ENCODE measurements at regions not wholly inside any gene's neighbourhood (a gene's known extent, or its start where the extent isn't known, plus 50 kb on each side); places are given as distances from the start of the nearest gene placed in this dataset.

GRCh38 chr4:126827669-126828068, 805.1 kb upstream of the INTU start:
- Histone ChIP-seq H2AFZ (ENCODE audit: insufficient read depth, low read depth, low read length, poor library complexity, severe bottlenecking) (no peak overlapping the region), H3K27ac (ENCODE audit: low read length in 2 of 2) (no peak overlapping the region), H3K4me3 (ENCODE audit: control extremely low read depth in 1 of 5, extremely low read depth in 1 of 5, insufficient read depth in 1 of 5, low read depth in 2 of 5, low read length in 4 of 5) (no peak overlapping the region), H3K27me3 (replicated peaks in 1 of 4; ENCODE audit: control extremely low read depth in 1 of 4, control insufficient read depth in 3 of 4, insufficient read depth in 4 of 4, low read length in 3 of 4) (no peaks in the 10 kb centered on the region), H3K4me2 (replicated peaks; ENCODE audit: low read depth, low read length, poor library complexity, severe bottlenecking) (no peak overlapping the region), H3K9me3 (ENCODE audit: control extremely low read depth in 1 of 3, control insufficient read depth in 2 of 3, insufficient read depth in 1 of 3, low read length in 2 of 3) (peaks cover 0 to 20% (median 0%) of the 10 kb centered on the region in 3 donors), H3K36me3 (replicated peaks in 1 of 2; ENCODE audit: control extremely low read depth in 1 of 2, control insufficient read depth in 1 of 2, extremely low read depth in 1 of 2, insufficient read depth in 2 of 2, low read length in 1 of 2) (no peaks in the 10 kb centered on the region), H3K79me2 (ENCODE audit: control insufficient read depth, insufficient read depth, low read length) (no peaks in the 10 kb centered on the region), H3K9ac (ENCODE audit: low read length) (no peak overlapping the region), H4K20me1 (ENCODE audit: control insufficient read depth, insufficient read depth, low read length, poor library complexity, severe bottlenecking) (no peaks in the 10 kb centered on the region), H3K4me1 (ENCODE audit: control insufficient read depth in 2 of 2, insufficient read depth in 2 of 2, low read length in 2 of 2) (no peaks in the 10 kb centered on the region)
- WGBS (ENCODE audit: insufficient coverage) = no CpG with 5 or more reads among the region's 2 CpGs
- no peak for DNase-seq
- Mint-ChIP-seq H3K27me3 (no peaks in the 10 kb centered on the region), H3K4me1 (no peaks in the 10 kb centered on the region), H3K27ac (no peak overlapping the region), H3K9me3 (ENCODE audit: insufficient read depth) (peaks cover under 1% of the 10 kb centered on the region), H3K4me3 (no peak overlapping the region)
- intact Hi-C loops (cut with micrococcal nuclease) = no loop called here
- TF ChIP-seq CTCF (IDR thresholded peaks at IDR 0.05) = no peak
- TF ChIP-seq EZH2 (IDR thresholded peaks at IDR 0.05; ENCODE audit: borderline replicate concordance, insufficient read depth, low read depth, low read length, poor library complexity, severe bottlenecking) = no peak
- ChIA-PET POLR2A (no interaction called here), CTCF (no interaction called here)
- ATAC-seq (ENCODE audit: low read depth) = no peak

GRCh38 chr4:126834854-126835253, 797.9 kb upstream of the INTU start:
- H3K36me3 ChIP-seq (replicated peaks in 1 of 2; ENCODE audit: control extremely low read depth in 1 of 2, control insufficient read depth in 1 of 2, extremely low read depth in 1 of 2, insufficient read depth in 2 of 2, low read length in 1 of 2) = no peaks in the 10 kb centered on the region
- no peaks in the 10 kb centered on the region for H3K27me3 ChIP-seq (replicated peaks in 1 of 4; ENCODE audit: control extremely low read depth in 1 of 4, control insufficient read depth in 3 of 4, insufficient read depth in 4 of 4, low read length in 3 of 4)
- H3K4me3 ChIP-seq (ENCODE audit: control extremely low read depth in 1 of 5, extremely low read depth in 1 of 5, insufficient read depth in 1 of 5, low read depth in 2 of 5, low read length in 4 of 5) = no peak overlapping the region
- no peak for DNase-seq
- H3K4me1 Mint-ChIP-seq = no peaks in the 10 kb centered on the region
- peaks cover 0 to 17% (median 0%) of the 10 kb centered on the region in 3 donors for H3K9me3 ChIP-seq (ENCODE audit: control extremely low read depth in 1 of 3, control insufficient read depth in 2 of 3, insufficient read depth in 1 of 3, low read length in 2 of 3)
- no peak overlapping the region for H3K27ac ChIP-seq (ENCODE audit: low read length in 2 of 2)
- no peaks in the 10 kb centered on the region for H4K20me1 ChIP-seq (ENCODE audit: control insufficient read depth, insufficient read depth, low read length, poor library complexity, severe bottlenecking)
- H3K79me2 ChIP-seq (ENCODE audit: control insufficient read depth, insufficient read depth, low read length) = no peaks in the 10 kb centered on the region
- H3K4me2 ChIP-seq (replicated peaks; ENCODE audit: low read depth, low read length, poor library complexity, severe bottlenecking) = no peak overlapping the region
- no peak overlapping the region for H3K9ac ChIP-seq (ENCODE audit: low read length)
- H3K4me1 ChIP-seq (ENCODE audit: control insufficient read depth in 2 of 2, insufficient read depth in 2 of 2, low read length in 2 of 2) = no peaks in the 10 kb centered on the region
- H3K27me3 Mint-ChIP-seq = no peaks in the 10 kb centered on the region
- no peak overlapping the region for H3K27ac Mint-ChIP-seq
- TF ChIP-seq EZH2 (IDR thresholded peaks at IDR 0.05; ENCODE audit: borderline replicate concordance, insufficient read depth, low read depth, low read length, poor library complexity, severe bottlenecking) = no peak
- no peak for TF ChIP-seq CTCF (IDR thresholded peaks at IDR 0.05)
- H3K9me3 Mint-ChIP-seq (ENCODE audit: insufficient read depth) = peaks cover 12% of the 10 kb centered on the region
- intact Hi-C loops (cut with micrococcal nuclease) = no loop called here
- CTCF ChIA-PET = no interaction called here
- POLR2A ChIA-PET = no interaction called here
- ATAC-seq (ENCODE audit: low read depth) = no peak
- no peak overlapping the region for H2AFZ ChIP-seq (ENCODE audit: insufficient read depth, low read depth, low read length, poor library complexity, severe bottlenecking)
- no peak overlapping the region for H3K4me3 Mint-ChIP-seq

Measured in B cell (primary cell).